Esophagus squamous epithelium (tissue), 4 donors: ENCODE measurements at regions not wholly inside any gene's neighbourhood (a gene's known extent, or its start where the extent isn't known, plus 50 kb on each side); places are given as distances from the start of the nearest gene placed in this dataset.

Experiments used
- CTCF ChIP-seq, 6 experiments: fragments of 450-650 bp in 4 of 6; fragments of 200-600 bp in 2 of 6; sonication (generic) in 2 of 6; IDR thresholded peaks; one replicate each; pipeline ENCODE4 v1.5.1; 2016 to 2019; ENCODE audit warnings: antibody characterized with exemption in 6 of 6, mild to moderate bottlenecking in 4 of 6, moderate library complexity in 4 of 6
- POLR2A ChIP-seq, 4 donors: fragments of 450-650 bp; IDR thresholded peaks; one replicate each; pipeline ENCODE4 v1.6.1; 2017; ENCODE audit warnings: antibody characterized with exemption in 4 of 4, mild to moderate bottlenecking in 4 of 4, moderate library complexity in 3 of 4

- TF ChIP-seq CTCF (IDR thresholded peaks at IDR 0.05) (no peak), POLR2A (IDR thresholded peaks at IDR 0.05) (no peak)
These were observed 773.0 kb upstream of the IGFBP3 start for GRCh38 chr7:46694058-46694457.
